Prostate gland (tissue), 2 donors: ENCODE measurements at regions not wholly inside any gene's neighbourhood (a gene's known extent, or its start where the extent isn't known, plus 50 kb on each side); places are given as distances from the start of the nearest gene placed in this dataset.

Experiments used
- DNase-seq: peaks from one replicate; pipeline ENCODE4 v3.0.0-alpha.2; 2019; ENCODE audit warnings: low spot score
- H3K27ac ChIP-seq, 2 donors: fragments of 200-600 bp; sonication (generic); 2 replicates each; pipeline ENCODE4 v1.5.1; 2017 to 2019
- H3K27me3 ChIP-seq: fragments of 200-600 bp; sonication (generic); replicated peaks from 2 replicates; pipeline ENCODE4 v1.5.1; 2019; ENCODE audit not compliant: insufficient read depth
- H3K36me3 ChIP-seq, 2 donors: fragments of 200-600 bp; sonication (generic); 1 replicate in 1 of 2; 2 replicates in 1 of 2; pipeline versions ENCODE4 v1.5.1 to v1.8.1; 2017 to 2019
- H3K4me1 ChIP-seq: fragments of 200-600 bp; sonication (generic); replicated peaks from 2 replicates; pipeline ENCODE4 v1.5.1; 2019
- H3K4me3 ChIP-seq, 2 donors: fragments of 200-600 bp; sonication (generic); 2 replicates each; pipeline ENCODE4 v1.5.1; 2017 to 2019
- H3K9me3 ChIP-seq: fragments of 200-600 bp; sonication (generic); 2 replicates; pipeline ENCODE4 v1.5.1; 2017
- POLR2A ChIP-seq: fragments of 450-650 bp; IDR thresholded peaks from one replicate; pipeline ENCODE4 v1.6.1; 2016; ENCODE audit warnings: antibody characterized with exemption, mild to moderate bottlenecking
- POLR2AphosphoS5 ChIP-seq: sonication (generic); formaldehyde crosslinking; IDR thresholded peaks from one replicate; pipeline ENCODE4 v1.6.1; 2017; ENCODE audit warnings: antibody characterized with exemption
- WGBS: methylation state at CpG from one replicate; pipeline ENCODE4 v1.1.5; 2018; 5-methylcytosine and 5-hydroxymethylcytosine counted together
- intact Hi-C: fragments of 100-400 bp; cut with DNase I; formaldehyde crosslinking; loops from one replicate; pipeline ENCODE4 v1.14.2; 2022
- TF ChIP-seq, protein P1 (sequence below), 4 experiments: fragments of 200-600 bp in 2 of 4; fragments of 450-650 bp in 2 of 4; sonication (generic) in 2 of 4; IDR thresholded peaks; 1 replicate in 3 of 4; 2 replicates in 1 of 4; pipeline ENCODE4 v1.5.1; 2016 to 2019; ENCODE audit warnings: antibody characterized with exemption in 4 of 4, mild to moderate bottlenecking in 2 of 4, moderate library complexity in 2 of 4

- TF ChIP-seq POLR2A, result no peak
- no peak for TF ChIP-seq POLR2AphosphoS5
- TF ChIP-seq, protein P1, sequence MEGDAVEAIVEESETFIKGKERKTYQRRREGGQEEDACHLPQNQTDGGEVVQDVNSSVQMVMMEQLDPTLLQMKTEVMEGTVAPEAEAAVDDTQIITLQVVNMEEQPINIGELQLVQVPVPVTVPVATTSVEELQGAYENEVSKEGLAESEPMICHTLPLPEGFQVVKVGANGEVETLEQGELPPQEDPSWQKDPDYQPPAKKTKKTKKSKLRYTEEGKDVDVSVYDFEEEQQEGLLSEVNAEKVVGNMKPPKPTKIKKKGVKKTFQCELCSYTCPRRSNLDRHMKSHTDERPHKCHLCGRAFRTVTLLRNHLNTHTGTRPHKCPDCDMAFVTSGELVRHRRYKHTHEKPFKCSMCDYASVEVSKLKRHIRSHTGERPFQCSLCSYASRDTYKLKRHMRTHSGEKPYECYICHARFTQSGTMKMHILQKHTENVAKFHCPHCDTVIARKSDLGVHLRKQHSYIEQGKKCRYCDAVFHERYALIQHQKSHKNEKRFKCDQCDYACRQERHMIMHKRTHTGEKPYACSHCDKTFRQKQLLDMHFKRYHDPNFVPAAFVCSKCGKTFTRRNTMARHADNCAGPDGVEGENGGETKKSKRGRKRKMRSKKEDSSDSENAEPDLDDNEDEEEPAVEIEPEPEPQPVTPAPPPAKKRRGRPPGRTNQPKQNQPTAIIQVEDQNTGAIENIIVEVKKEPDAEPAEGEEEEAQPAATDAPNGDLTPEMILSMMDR (IDR thresholded peaks at IDR 0.05), result no peak
- intact Hi-C loops, result no loop called here
Measured at GRCh38 chr9:108628316-108628715, 227.5 kb downstream of the ACTL7B start.

GRCh38 chr9:108626743-108627142 lies 229.0 kb downstream of the ACTL7B start:
- no peak overlapping the region for H3K4me3 ChIP-seq
- no peak for DNase-seq
- no peaks in the 10 kb centered on the region for H3K9me3 ChIP-seq
- no peaks in the 10 kb centered on the region for H3K4me1 ChIP-seq
- 96% methylated on average over 19 of the region's 19 CpGs for WGBS
- no peaks in the 10 kb centered on the region for H3K27me3 ChIP-seq
- H3K27ac ChIP-seq, result no peak overlapping the region
- TF ChIP-seq POLR2A (no peak), POLR2AphosphoS5 (no peak)
- TF ChIP-seq, protein P1 (IDR thresholded peaks at IDR 0.05), result no peak
- intact Hi-C loops, result no loop called here
- no peaks in the 10 kb centered on the region for H3K36me3 ChIP-seq

More at GRCh38 chr9:108628316-108628715, 227.5 kb downstream of the ACTL7B start:
- Histone ChIP-seq H3K27ac (no peak overlapping the region), H3K4me3 (no peak overlapping the region), H3K9me3 (no peaks in the 10 kb centered on the region), H3K4me1 (no peaks in the 10 kb centered on the region), H3K27me3 (no peaks in the 10 kb centered on the region), H3K36me3 (no peaks in the 10 kb centered on the region)
- DNase-seq, result no peak

- H3K4me3 ChIP-seq, result no peak overlapping the region
- WGBS, result 81% methylated on average over 3 of the region's 3 CpGs
- H3K36me3 ChIP-seq, result no peaks in the 10 kb centered on the region
- H3K27ac ChIP-seq, result no peak overlapping the region
- DNase-seq, result no peak
- no peaks in the 10 kb centered on the region for H3K4me1 ChIP-seq
- H3K9me3 ChIP-seq, result no peaks in the 10 kb centered on the region
- no peaks in the 10 kb centered on the region for H3K27me3 ChIP-seq
- TF ChIP-seq, protein P1 (IDR thresholded peaks at IDR 0.05), result no peak
- no peak for TF ChIP-seq POLR2AphosphoS5
- TF ChIP-seq POLR2A, result no peak
- intact Hi-C loops, result no loop called here
Measured at GRCh38 chr9:108621991-108622855, 233.6 kb downstream of the ACTL7B start.

- intact Hi-C loops, result no loop called here
Measured at GRCh38 chr9:108620767-108621166, 235.0 kb downstream of the ACTL7B start.

More at GRCh38 chr9:108620767-108621166, 235.0 kb downstream of the ACTL7B start:
- Histone ChIP-seq H3K4me1 (no peaks in the 10 kb centered on the region), H3K9me3 (no peaks in the 10 kb centered on the region), H3K27ac (no peak overlapping the region), H3K27me3 (no peaks in the 10 kb centered on the region), H3K4me3 (no peak overlapping the region), H3K36me3 (no peaks in the 10 kb centered on the region)
- no peak for DNase-seq
- TF ChIP-seq, protein P1 (IDR thresholded peaks at IDR 0.05), result no peak
- TF ChIP-seq POLR2A (no peak), POLR2AphosphoS5 (no peak)
- 61% methylated on average over 2 of the region's 2 CpGs for WGBS
